ENCODE measurements at regions not wholly inside any gene's neighbourhood (a gene's known extent, or its start where the extent isn't known, plus 50 kb on each side); places are given as distances from the start of the nearest gene placed in this dataset.

DNA sequence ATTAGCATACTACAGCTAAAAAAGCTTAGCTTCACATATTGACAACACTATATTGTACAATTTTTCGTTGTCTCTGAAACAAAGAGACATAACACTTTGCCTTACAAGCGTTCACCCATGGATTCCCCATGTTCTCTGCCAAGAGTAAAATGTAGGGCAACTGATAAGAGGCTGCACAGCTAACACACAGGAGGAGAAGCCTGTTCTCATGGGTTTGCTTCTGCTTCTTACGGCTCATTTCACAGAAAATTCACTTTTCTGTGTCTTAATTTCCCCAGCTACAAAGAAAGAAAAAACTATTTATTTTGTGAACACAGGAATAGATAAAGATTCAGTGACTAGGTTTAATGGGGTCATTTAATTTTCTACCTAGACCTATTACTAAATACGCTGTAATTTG, 182.8 kb upstream of the DLGAP1 start:
- Histone ChIP-seq H3K4me3 (no peak overlapping the region), H3K27me3 (no peaks in the 10 kb centered on the region), H3K27ac (no peak overlapping the region), H3K9me3 (no peaks in the 10 kb centered on the region), H3K36me3 (no peaks in the 10 kb centered on the region), H3K4me1 (no peaks in the 10 kb centered on the region)
- FAIRE-seq (no peak), ATAC-seq (no peak), DNase-seq (no peak)
- intact Hi-C loops (cut with DNase I): no loop called here
- no peak for TF ChIP-seq CTCF (IDR thresholded peaks at IDR 0.05)
- 41 to 58% methylated on average over 4 of the region's 4 CpGs for WGBS, 2 donors

GRCh38 chr18:4636967-4637366, 181.9 kb upstream of the DLGAP1 start:
- H3K36me3 ChIP-seq: no peaks in the 10 kb centered on the region
- DNase-seq (no peak), FAIRE-seq (no peak), ATAC-seq (no peak)
- H3K9me3 ChIP-seq: no peaks in the 10 kb centered on the region
- 33 to 41% methylated on average over 4 of the region's 4 CpGs for WGBS, 2 donors
- no peaks in the 10 kb centered on the region for H3K27me3 ChIP-seq
- H3K4me1 ChIP-seq: no peaks in the 10 kb centered on the region
- H3K27ac ChIP-seq: no peak overlapping the region
- no peak overlapping the region for H3K4me3 ChIP-seq
- intact Hi-C loops (cut with DNase I): no loop called here
- no peak for TF ChIP-seq CTCF (IDR thresholded peaks at IDR 0.05)

- WGBS, 2 donors: 72 to 78% methylated on average over 6 of the region's 6 CpGs
- Histone ChIP-seq H3K9me3 (no peaks in the 10 kb centered on the region), H3K4me3 (no peak overlapping the region), H3K4me1 (no peaks in the 10 kb centered on the region), H3K27me3 (no peaks in the 10 kb centered on the region), H3K36me3 (no peaks in the 10 kb centered on the region), H3K27ac (no peak overlapping the region)
- ATAC-seq (no peak), DNase-seq (no peak), FAIRE-seq (no peak)
- intact Hi-C loops (cut with DNase I): no loop called here
- TF ChIP-seq CTCF (IDR thresholded peaks at IDR 0.05): no peak
Measured at GRCh38 chr18:4631239-4631638, 176.1 kb upstream of the DLGAP1 start.

DNA sequence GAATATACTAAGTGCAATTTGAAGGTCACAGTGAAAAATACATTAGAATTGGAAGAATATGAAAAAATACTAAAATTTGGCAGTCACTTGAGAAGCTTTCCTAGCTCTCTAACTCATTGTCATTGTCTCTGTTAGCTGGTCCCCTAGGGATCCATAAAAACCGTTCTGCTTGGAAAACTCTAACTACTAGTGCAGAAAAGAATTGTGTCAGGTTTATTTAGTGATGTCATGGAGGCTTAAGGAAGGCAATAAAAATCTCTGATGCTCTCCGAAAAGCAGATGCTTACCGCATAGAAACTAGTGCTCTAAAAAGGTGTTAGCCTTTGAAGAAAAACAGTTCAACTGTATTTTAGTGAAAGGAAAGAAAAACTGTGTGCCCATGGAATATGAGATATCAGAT, 150.1 kb upstream of the DLGAP1 start:
- no peaks in the 10 kb centered on the region for H3K36me3 ChIP-seq
- DNase-seq (no peak), FAIRE-seq (no peak), ATAC-seq (no peak)
- no peak for TF ChIP-seq CTCF (IDR thresholded peaks at IDR 0.05)
- H3K4me1 ChIP-seq: no peaks in the 10 kb centered on the region
- WGBS, 2 donors: 56 to 57% methylated on average over 3 of the region's 3 CpGs
- H3K9me3 ChIP-seq: no peaks in the 10 kb centered on the region
- peaks cover 0 to 4% (median 0%) of the 10 kb centered on the region in 4 donors for H3K27me3 ChIP-seq
- H3K4me3 ChIP-seq: no peak overlapping the region
- H3K27ac ChIP-seq: no peak overlapping the region
- intact Hi-C loops (cut with DNase I): no loop called here

DNA sequence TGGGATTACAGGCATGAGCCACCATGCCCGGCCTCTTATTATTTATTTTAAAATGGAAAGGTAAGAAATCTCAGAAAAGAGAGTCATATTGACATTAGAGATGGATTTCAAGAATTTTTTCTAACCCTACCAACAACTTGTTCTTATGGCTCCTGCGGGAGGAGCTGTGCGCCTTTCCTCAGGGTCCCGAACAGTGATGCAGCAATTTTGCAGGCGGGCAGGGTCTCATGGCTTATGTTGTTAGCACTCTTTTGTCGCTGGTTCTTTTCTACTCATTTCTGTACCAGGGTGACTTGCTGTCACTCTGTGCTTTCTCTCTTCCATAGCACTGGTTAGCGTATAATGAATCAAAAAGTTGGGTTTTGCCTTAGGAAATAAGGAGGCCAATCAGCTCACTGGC, 148.8 kb upstream of the DLGAP1 start:
- TF ChIP-seq CTCF (IDR thresholded peaks at IDR 0.05): no peak
- Histone ChIP-seq H3K27me3 (peaks cover 0 to 4% (median 0%) of the 10 kb centered on the region in 4 donors), H3K9me3 (no peaks in the 10 kb centered on the region), H3K36me3 (no peaks in the 10 kb centered on the region), H3K27ac (no peak overlapping the region), H3K4me1 (no peaks in the 10 kb centered on the region), H3K4me3 (no peak overlapping the region)
- ATAC-seq: no peak
- 78 to 80% methylated on average over 7 of the region's 7 CpGs for WGBS, 2 donors
- FAIRE-seq: no peak
- no peak for DNase-seq
- intact Hi-C loops (cut with DNase I): no loop called here
